ENCODE measurements at regions not wholly inside any gene's neighbourhood (a gene's known extent, or its start where the extent isn't known, plus 50 kb on each side); places are given as distances from the start of the nearest gene placed in this dataset.

- no peak overlapping the region for H3K4me3 Mint-ChIP-seq
- no peak overlapping the region for H3K27ac Mint-ChIP-seq
- DNase-seq (ENCODE audit: extremely low spot score, unreplicated experiment) = no peak
- TF ChIP-seq CTCF (conservative IDR thresholded peaks at IDR 0.05) = peak; percentile 25
- no peaks in the 10 kb centered on the region for H3K9me3 Mint-ChIP-seq
- H3K4me1 Mint-ChIP-seq (ENCODE audit: unreplicated experiment) = no peaks in the 10 kb centered on the region
- no peaks in the 10 kb centered on the region for H3K36me3 Mint-ChIP-seq
- H3K27me3 Mint-ChIP-seq = peaks cover 15% of the 10 kb centered on the region
Measured at GRCh38 chr10:107409522-107409921, 245.0 kb upstream of the SORCS1 start.

- no peak for DNase-seq (ENCODE audit: extremely low spot score, unreplicated experiment)
- no peaks in the 10 kb centered on the region for H3K9me3 Mint-ChIP-seq
- no peaks in the 10 kb centered on the region for H3K27me3 Mint-ChIP-seq
- no peak for TF ChIP-seq CTCF (conservative IDR thresholded peaks at IDR 0.05)
- no peak overlapping the region for H3K27ac Mint-ChIP-seq
- H3K36me3 Mint-ChIP-seq = no peaks in the 10 kb centered on the region
- no peaks in the 10 kb centered on the region for H3K4me1 Mint-ChIP-seq (ENCODE audit: unreplicated experiment)
- H3K4me3 Mint-ChIP-seq = no peak overlapping the region
Measured at GRCh38 chr10:107398115-107398514, 233.6 kb upstream of the SORCS1 start.

- no peaks in the 10 kb centered on the region for H3K4me1 Mint-ChIP-seq (ENCODE audit: unreplicated experiment)
- no peaks in the 10 kb centered on the region for H3K9me3 Mint-ChIP-seq
- no peak overlapping the region for H3K4me3 Mint-ChIP-seq
- TF ChIP-seq CTCF (conservative IDR thresholded peaks at IDR 0.05) = no peak
- H3K27ac Mint-ChIP-seq = no peak overlapping the region
- no peak for DNase-seq (ENCODE audit: extremely low spot score, unreplicated experiment)
- H3K27me3 Mint-ChIP-seq = peaks cover 9% of the 10 kb centered on the region
- no peaks in the 10 kb centered on the region for H3K36me3 Mint-ChIP-seq
Measured at GRCh38 chr10:107391901-107392300, 227.4 kb upstream of the SORCS1 start.

GRCh38 chr10:107390563-107390962 is 226.1 kb upstream of the SORCS1 start:
- TF ChIP-seq CTCF (conservative IDR thresholded peaks at IDR 0.05) = no peak
- H3K27ac Mint-ChIP-seq = no peak overlapping the region

GRCh38 chr10:107383357-107383756 is 218.9 kb upstream of the SORCS1 start:
- TF ChIP-seq CTCF (conservative IDR thresholded peaks at IDR 0.05) = no peak
- Mint-ChIP-seq H3K36me3 (no peaks in the 10 kb centered on the region), H3K4me1 (ENCODE audit: unreplicated experiment) (no peaks in the 10 kb centered on the region), H3K27ac (no peak overlapping the region), H3K4me3 (no peak overlapping the region), H3K27me3 (peaks cover 3% of the 10 kb centered on the region), H3K9me3 (no peaks in the 10 kb centered on the region)
- no peak for DNase-seq (ENCODE audit: extremely low spot score, unreplicated experiment)

More at GRCh38 chr10:107390563-107390962, 226.1 kb upstream of the SORCS1 start:
- H3K27me3 Mint-ChIP-seq = peaks cover 9% of the 10 kb centered on the region
- no peaks in the 10 kb centered on the region for H3K9me3 Mint-ChIP-seq
- no peaks in the 10 kb centered on the region for H3K4me1 Mint-ChIP-seq (ENCODE audit: unreplicated experiment)
- no peaks in the 10 kb centered on the region for H3K36me3 Mint-ChIP-seq
- H3K4me3 Mint-ChIP-seq = no peak overlapping the region
- DNase-seq (ENCODE audit: extremely low spot score, unreplicated experiment) = no peak

GRCh38 chr10:107379601-107380000 is 215.1 kb upstream of the SORCS1 start:
- H3K27ac Mint-ChIP-seq = no peak overlapping the region
- H3K4me1 Mint-ChIP-seq (ENCODE audit: unreplicated experiment) = no peaks in the 10 kb centered on the region
- no peak for DNase-seq (ENCODE audit: extremely low spot score, unreplicated experiment)
- H3K36me3 Mint-ChIP-seq = no peaks in the 10 kb centered on the region
- H3K9me3 Mint-ChIP-seq = peaks cover 4% of the 10 kb centered on the region
- no peaks in the 10 kb centered on the region for H3K27me3 Mint-ChIP-seq
- no peak for TF ChIP-seq CTCF (conservative IDR thresholded peaks at IDR 0.05)
- no peak overlapping the region for H3K4me3 Mint-ChIP-seq

Data from type B pancreatic cell (in vitro differentiated cells).